H1 (cell line): ENCODE measurements at regions not wholly inside any gene's neighbourhood (a gene's known extent, or its start where the extent isn't known, plus 50 kb on each side); places are given as distances from the start of the nearest gene placed in this dataset.

Experiments used
- CTCF ChIA-PET: fragments of 300-600 bp; sonication (Branson Sonifier 250); formaldehyde crosslinking; loops from one replicate; lab custom pipeline; 2021; ENCODE audit not compliant: partially characterized antibody; lab: Charles Lee
- POLR2A ChIA-PET: fragments of 300-600 bp; sonication (Branson Sonifier 250); formaldehyde crosslinking; loops from one replicate; lab custom pipeline; 2021; ENCODE audit warnings: inconsistent platforms; ENCODE audit not compliant: partially characterized antibody; lab: Charles Lee
- DNase-seq, 2 experiments: peaks; one replicate each; pipeline versions ENCODE4 v3.0.0 to v3.0.0-alpha.2; 2010 to 2022; ENCODE audit warnings: low spot score in 2 of 2, low read depth in 1 of 2, mixed read lengths in 1 of 2
- FAIRE-seq: peaks from 2 replicates; lab custom pipeline; 2011; peaks lifted over from hg19 to GRCh38; lab: Jason Lieb, UNC
- H2AFZ ChIP-seq: 2 replicates; pipeline ENCODE4 v1.8.1; 2012; ENCODE audit warnings: low read length, inconsistent platforms
- H2AK5ac ChIP-seq: 2 replicates; pipeline ENCODE4 v1.6.1; 2013; ENCODE audit warnings: low read depth, low read length
- H2BK120ac ChIP-seq: replicated peaks from 2 replicates; pipeline ENCODE3; 2013; ENCODE audit warnings: low read depth, low read length, inconsistent platforms
- H2BK12ac ChIP-seq: 2 replicates; pipeline ENCODE4 v1.6.1; 2013; ENCODE audit warnings: low read depth, low read length
- H2BK15ac ChIP-seq: 2 replicates; pipeline ENCODE4 v1.6.1; 2013; ENCODE audit warnings: low read length
- H2BK20ac ChIP-seq: 2 replicates; pipeline ENCODE4 v1.6.1; 2013; ENCODE audit warnings: low read length
- H2BK5ac ChIP-seq: 2 replicates; pipeline ENCODE4 v1.6.1; 2013; ENCODE audit warnings: low read depth, low read length
- H3K14ac ChIP-seq: 2 replicates; pipeline ENCODE4 v1.6.1; 2013; ENCODE audit warnings: inconsistent platforms; ENCODE audit not compliant: insufficient read length
- H3K18ac ChIP-seq: 2 replicates; pipeline ENCODE4 v1.6.1; 2013; ENCODE audit warnings: low read length; ENCODE audit errors: extremely low read depth
- H3K23ac ChIP-seq: 2 replicates; pipeline ENCODE4 v1.6.1; 2013; ENCODE audit warnings: inconsistent platforms; ENCODE audit not compliant: insufficient read length
- H3K23me2 ChIP-seq: 2 replicates; pipeline ENCODE4 v1.6.1; 2013; ENCODE audit warnings: low read depth, low read length
- H3K27ac ChIP-seq: 2 replicates; pipeline ENCODE4 v1.6.1; 2011; ENCODE audit warnings: low read depth, low read length, inconsistent platforms
- H3K27me3 ChIP-seq, 4 experiments: replicated peaks in 1 of 4; 1 replicate in 1 of 4; 2 replicates in 3 of 4; pipeline versions ENCODE4 v1.6.1 to v1.8.1; 2011 to 2013; ENCODE audit warnings: low read length in 3 of 4, mild to moderate bottlenecking in 3 of 4, inconsistent platforms in 2 of 4, mixed read lengths in 2 of 4, moderate library complexity in 1 of 4; ENCODE audit not compliant: control insufficient read depth in 3 of 4, insufficient read depth in 3 of 4; ENCODE audit errors: extremely low read depth in 1 of 4
- H3K36me3 ChIP-seq, 4 experiments: 2 replicates each; pipeline versions ENCODE4 v1.6.1 to v1.8.1; 2011 to 2013; ENCODE audit warnings: mild to moderate bottlenecking in 4 of 4, low read length in 3 of 4, moderate library complexity in 2 of 4, control low read depth in 1 of 4, inconsistent platforms in 1 of 4; ENCODE audit not compliant: insufficient read depth in 4 of 4, control insufficient read depth in 2 of 4
- H3K4ac ChIP-seq: replicated peaks from 2 replicates; pipeline ENCODE3; 2013; ENCODE audit warnings: low read length, low read depth, mixed read lengths, inconsistent platforms; ENCODE audit not compliant: insufficient read length
- H3K4me1 ChIP-seq, 4 experiments: replicated peaks in 1 of 4; 1 replicate in 1 of 4; 2 replicates in 3 of 4; pipeline versions ENCODE4 v1.6.1 to v1.8.1; 2011 to 2013; ENCODE audit warnings: low read length in 3 of 4, inconsistent platforms in 2 of 4, mixed read lengths in 1 of 4; ENCODE audit not compliant: insufficient read depth in 4 of 4, control insufficient read depth in 3 of 4
- H3K4me2 ChIP-seq, 2 experiments: 2 replicates each; pipeline versions ENCODE4 v1.6.1 to v1.8.1; 2011 to 2013; ENCODE audit warnings: low read depth in 2 of 2, low read length in 2 of 2, control low read depth in 1 of 2, inconsistent platforms in 1 of 2, mild to moderate bottlenecking in 1 of 2; ENCODE audit not compliant: insufficient read depth in 1 of 2
- H3K4me3 ChIP-seq, 4 experiments: fragments of 200-600, 300-600 bp in 1 of 4; sonication (generic), shearing (Covaris generic), sonication (Bioruptor Twin) in 1 of 4; 2 replicates each; pipeline versions ENCODE4 v1.5.1 to v1.8.1; 2011 to 2016; ENCODE audit warnings: low read length in 4 of 4, low read depth in 3 of 4, control low read depth in 2 of 4, inconsistent platforms in 2 of 4, mild to moderate bottlenecking in 2 of 4, mixed read lengths in 1 of 4, moderate library complexity in 1 of 4; ENCODE audit not compliant: insufficient read depth in 2 of 4; ENCODE audit errors: extremely low read depth in 1 of 4
- H3K56ac ChIP-seq: replicated peaks from 2 replicates; pipeline ENCODE3; 2013; ENCODE audit warnings: low read depth, mild to moderate bottlenecking, mixed read lengths, low read length, inconsistent platforms; ENCODE audit not compliant: insufficient read length
- H3K79me1 ChIP-seq: 2 replicates; pipeline ENCODE4 v1.6.1; 2013; ENCODE audit warnings: low read depth, low read length, control low read depth
- H3K79me2 ChIP-seq, 2 experiments: 2 replicates each; pipeline versions ENCODE4 v1.6.1 to v1.8.1; 2012 to 2013; ENCODE audit warnings: low read length in 2 of 2, mild to moderate bottlenecking in 2 of 2, inconsistent platforms in 1 of 2; ENCODE audit not compliant: insufficient read depth in 2 of 2, control insufficient read depth in 1 of 2
- H3K9ac ChIP-seq, 4 experiments: replicated peaks in 1 of 4; 1 replicate in 1 of 4; 2 replicates in 3 of 4; pipeline versions ENCODE4 v1.6.1 to v1.8.1; 2011 to 2013; ENCODE audit warnings: low read depth in 3 of 4, low read length in 3 of 4, control low read depth in 2 of 4, mild to moderate bottlenecking in 2 of 4, moderate library complexity in 2 of 4, inconsistent platforms in 1 of 4; ENCODE audit errors: extremely low read depth in 1 of 4
- H3K9me3 ChIP-seq, 2 experiments: 2 replicates each; pipeline versions ENCODE4 v1.6.1 to v1.8.1; 2012 to 2013; ENCODE audit warnings: mild to moderate bottlenecking in 2 of 2, moderate library complexity in 2 of 2, control low read depth in 1 of 2, inconsistent platforms in 1 of 2, low read depth in 1 of 2, low read length in 1 of 2, mixed read lengths in 1 of 2; ENCODE audit not compliant: insufficient read depth in 2 of 2
- H4K20me1 ChIP-seq, 2 experiments: replicated peaks in 1 of 2; 2 replicates each; pipeline versions ENCODE3 to v1.8.1; 2011 to 2013; ENCODE audit warnings: inconsistent platforms in 2 of 2, low read length in 2 of 2, mild to moderate bottlenecking in 1 of 2; ENCODE audit not compliant: insufficient read depth in 2 of 2, control insufficient read depth in 1 of 2
- H4K5ac ChIP-seq: 2 replicates; pipeline ENCODE4 v1.6.1; 2013; ENCODE audit warnings: low read length, low read depth, mixed read lengths, inconsistent platforms; ENCODE audit not compliant: insufficient read length
- H4K8ac ChIP-seq: 2 replicates; pipeline ENCODE4 v1.8.0; 2013; ENCODE audit warnings: mild to moderate bottlenecking, moderate library complexity, low read length, inconsistent platforms; ENCODE audit not compliant: insufficient read depth; ENCODE audit errors: extremely low read depth
- H4K91ac ChIP-seq: replicated peaks from 2 replicates; pipeline ENCODE3; 2013; ENCODE audit warnings: low read length, mixed read lengths, inconsistent platforms; ENCODE audit not compliant: insufficient read length
- ASH2L ChIP-seq: fragments of 200-600, 300-600 bp; sonication (generic); IDR thresholded peaks from one replicate; pipeline ENCODE4 v1.7.1; 2017; ENCODE audit warnings: low read length
- BACH1 ChIP-seq: IDR thresholded peaks from 2 replicates; pipeline ENCODE4 v1.6.1; 2012; ENCODE audit warnings: low read length, improper control_type of control experiment
- BCL11A ChIP-seq, 2 experiments: IDR thresholded peaks; one replicate each; pipeline ENCODE4 v1.6.1; 2011; ENCODE audit warnings: low read depth in 2 of 2, low read length in 2 of 2, mild to moderate bottlenecking in 2 of 2
- BRCA1 ChIP-seq: IDR thresholded peaks from 2 replicates; pipeline ENCODE4 v1.6.1; 2012; ENCODE audit warnings: low read depth, low read length, improper control_type of control experiment
- CHD2 ChIP-seq: IDR thresholded peaks from 2 replicates; pipeline ENCODE4 v1.6.1; 2012; ENCODE audit warnings: low read length, improper control_type of control experiment
- HDAC2 ChIP-seq, 2 experiments: fragments of 300-600 bp in 1 of 2; sonication (generic) in 1 of 2; IDR thresholded peaks; 2 replicates each; pipeline ENCODE4 v1.6.1; 2011 to 2012; ENCODE audit warnings: low read depth in 2 of 2, low read length in 2 of 2, mild to moderate bottlenecking in 2 of 2, moderate library complexity in 2 of 2, borderline replicate concordance in 1 of 2, inconsistent platforms in 1 of 2
- RBBP5 ChIP-seq: IDR thresholded peaks from 2 replicates; pipeline ENCODE4 v1.7.1; 2012; ENCODE audit warnings: low read depth, mild to moderate bottlenecking, inconsistent platforms, low read length, moderate library complexity, borderline replicate concordance
- TAF1 ChIP-seq: IDR thresholded peaks from 2 replicates; pipeline ENCODE4 v1.6.1; 2011; ENCODE audit warnings: mild to moderate bottlenecking, low read depth, low read length
- WGBS, 2 experiments: shearing (Covaris generic) in 1 of 2; methylation state at CpG; one replicate each; pipeline versions ENCODE4 v1.1.6 to v1.1.7; 2013 to 2015; ENCODE audit warnings: low lambda C conversion rate in 2 of 2, mixed read lengths in 2 of 2, inconsistent platforms in 1 of 2, low coverage in 1 of 2, missing lambda C conversion rate in 1 of 2; ENCODE audit not compliant: insufficient replicate concordance in 2 of 2, insufficient coverage in 1 of 2, insufficient read length in 1 of 2; ENCODE audit errors: extremely low coverage in 1 of 2, missing lambda C conversion rate in 1 of 2; 5-methylcytosine and 5-hydroxymethylcytosine counted together

- Histone ChIP-seq H3K36me3 (no peaks in the 10 kb centered on the region), H3K56ac (no peak overlapping the region), H4K91ac (no peak overlapping the region), H3K27me3 (peaks cover 13 to 35% (median 33%) of the 10 kb centered on the region in 4 experiments), H3K23ac (no peak overlapping the region), H3K79me1 (no peaks in the 10 kb centered on the region), H3K27ac (no peak overlapping the region), H3K4me2 (no peak overlapping the region), H2BK20ac (no peak overlapping the region), H3K9me3 (no peaks in the 10 kb centered on the region), H2BK15ac (no peak overlapping the region; the same call in 1 of the 2 replicates), H2BK120ac (no peak overlapping the region), H3K4ac (no peak overlapping the region), H2AK5ac (no peak overlapping the region), H3K9ac (no peak overlapping the region), H3K23me2 (peaks cover 14% of the 10 kb centered on the region; the same call in 1 of the 2 replicates), H2BK12ac (no peak overlapping the region), H3K18ac (no peak overlapping the region), H2AFZ (no peak overlapping the region), H3K14ac (no peak overlapping the region), H2BK5ac (no peak overlapping the region), H3K4me1 (peaks cover 0 to 3% (median 1%) of the 10 kb centered on the region in 4 experiments; a peak in 2 of 7 replicates), H4K5ac (no peak overlapping the region), H4K20me1 (no peaks in the 10 kb centered on the region), H4K8ac (no peak overlapping the region), H3K79me2 (no peaks in the 10 kb centered on the region), H3K4me3 (no peak overlapping the region)
- no peak for TF ChIP-seq BCL11A (IDR thresholded peaks at IDR 0.05; ENCODE audit: low read depth in 2 of 2, low read length in 2 of 2)
- no peak for TF ChIP-seq BACH1
- no peak for TF ChIP-seq ASH2L
- TF ChIP-seq CHD2: no peak
- no peak for TF ChIP-seq RBBP5
- TF ChIP-seq HDAC2 (IDR thresholded peaks at IDR 0.05; ENCODE audit: borderline replicate concordance in 1 of 2, low read depth in 2 of 2, low read length in 2 of 2): no peak
- no peak for TF ChIP-seq TAF1
- no peak for TF ChIP-seq BRCA1
- FAIRE-seq (no peak), DNase-seq (no peak)
- POLR2A ChIA-PET: no interaction called here
- WGBS, 2 experiments: 92% methylated on average over 4 of the region's 4 CpGs; no CpG with 5 or more reads in 1 of the 2 experiments
- CTCF ChIA-PET: interaction anchor here (1.2 to 2.4 kb wide), 3 partner anchors 16 to 540 kb away, joined by 4 to 7 read pairs (median 4); no protein-coding TSS in a partner anchor
Observed at GRCh38 chr16:48812856-48813255, 202.9 kb upstream of the N4BP1 start.
